IMR-90 (cell line): ENCODE measurements at regions not wholly inside any gene's neighbourhood (a gene's known extent, or its start where the extent isn't known, plus 50 kb on each side); places are given as distances from the start of the nearest gene placed in this dataset.

Experiments
- CEBPB ChIP-seq: IDR thresholded peaks from 2 replicates; pipeline ENCODE4 v1.6.1; 2012; ENCODE audit warnings: low read depth, low read length, improper control_type of control experiment
- CTCF ChIP-seq: conservative IDR thresholded peaks from 2 replicates; pipeline ENCODE4 v1.5.1; 2012; ENCODE audit warnings: mild to moderate bottlenecking, low read depth, low read length, improper control_type of control experiment
- FOS ChIP-seq: fragments of 150-350 bp; IDR thresholded peaks from 2 replicates; pipeline ENCODE4 v1.6.1; 2016; ENCODE audit warnings: low read depth, low read length
- MAZ ChIP-seq: IDR thresholded peaks from 2 replicates; pipeline ENCODE4 v1.6.1; 2012; ENCODE audit warnings: low read depth, mild to moderate bottlenecking, low read length, improper control_type of control experiment, moderate library complexity, borderline replicate concordance
- POLR2A ChIP-seq: IDR thresholded peaks from 2 replicates; pipeline ENCODE4 v1.6.1; 2012; ENCODE audit warnings: mild to moderate bottlenecking, low read depth, low read length
- RAD21 ChIP-seq: IDR thresholded peaks from 2 replicates; pipeline ENCODE4 v1.6.1; 2012; ENCODE audit warnings: low read length, improper control_type of control experiment
- RCOR1 ChIP-seq: IDR thresholded peaks from 2 replicates; pipeline ENCODE4 v1.6.1; 2012; ENCODE audit warnings: mild to moderate bottlenecking, low read length, improper control_type of control experiment; ENCODE audit not compliant: insufficient replicate concordance
- RFX5 ChIP-seq: IDR thresholded peaks from 2 replicates; pipeline ENCODE4 v1.8.0; 2012; ENCODE audit warnings: low read depth, mild to moderate bottlenecking, low read length, moderate library complexity
- USF2 ChIP-seq: fragments of 150-350 bp; IDR thresholded peaks from 2 replicates; pipeline ENCODE4 v1.6.1; 2017; ENCODE audit warnings: mild to moderate bottlenecking, antibody characterized with exemption, low read length, low read depth

DNA sequence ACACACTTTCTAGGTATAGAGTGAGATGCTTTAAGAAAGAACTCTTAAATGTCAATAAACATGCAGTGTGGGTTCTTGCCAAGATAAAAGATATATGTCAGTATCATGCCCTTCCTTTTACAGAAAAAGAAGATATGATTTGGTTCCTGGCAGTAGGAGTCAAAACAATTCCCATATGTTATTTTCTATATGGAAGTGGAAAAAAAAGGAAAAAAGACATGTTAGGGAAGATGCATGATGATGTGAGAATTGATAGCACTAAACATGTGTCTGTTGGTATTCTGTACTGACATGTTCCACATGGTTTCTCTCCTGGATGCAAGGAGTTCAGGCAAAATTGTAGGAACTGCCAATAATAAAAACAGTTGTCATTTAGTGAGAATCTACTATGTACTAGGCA lies 318.8 kb upstream of the DACH1 start:
- TF ChIP-seq CTCF (no peak), POLR2A (no peak), RAD21 (no peak), MAZ (no peak), RFX5 (no peak), CEBPB (no peak), USF2 (no peak), FOS (no peak), RCOR1 (no peak)
